Mesendoderm (in vitro differentiated cells): ENCODE measurements at regions not wholly inside any gene's neighbourhood (a gene's known extent, or its start where the extent isn't known, plus 50 kb on each side); places are given as distances from the start of the nearest gene placed in this dataset.
A peak's percentile ranks its signal among the peaks of the same experiment; 100 is the strongest.
"Not testable (repeated sequence)": the region's sequence is repeated elsewhere in the genome, so short reads cannot be mapped to it uniquely, and the experiment has no call there.

Experiments used
- DNase-seq: peaks from one replicate; pipeline ENCODE4 v3.0.0; 2013
- H2AK5ac ChIP-seq: 2 replicates; pipeline ENCODE4 v1.6.1; 2013; ENCODE audit warnings: low read length, inconsistent platforms
- H2BK120ac ChIP-seq: 2 replicates; pipeline ENCODE4 v1.6.1; 2013; ENCODE audit warnings: low read depth, mild to moderate bottlenecking, low read length, moderate library complexity, mixed read lengths
- H2BK15ac ChIP-seq: replicated peaks from 2 replicates; pipeline ENCODE4 v1.6.1; 2013; ENCODE audit warnings: low read depth, mild to moderate bottlenecking, moderate library complexity
- H2BK5ac ChIP-seq: 2 replicates; pipeline ENCODE4 v1.6.1; 2013; ENCODE audit warnings: low read length, inconsistent platforms
- H3K18ac ChIP-seq: 2 replicates; pipeline ENCODE4 v1.6.1; 2013; ENCODE audit warnings: mild to moderate bottlenecking, low read length, mixed read lengths
- H3K23ac ChIP-seq: one replicate; pipeline ENCODE4 v1.6.1; 2013; ENCODE audit warnings: low read length
- H3K27ac ChIP-seq: 2 replicates; pipeline ENCODE4 v1.5.1; 2013; ENCODE audit warnings: low read depth, mild to moderate bottlenecking, inconsistent platforms, low read length, moderate library complexity
- H3K27me3 ChIP-seq: 2 replicates; pipeline ENCODE4 v1.6.1; 2013; ENCODE audit warnings: low read length, control low read depth, mild to moderate bottlenecking, inconsistent platforms; ENCODE audit not compliant: insufficient read depth, poor library complexity
- H3K36me3 ChIP-seq: 2 replicates; pipeline ENCODE4 v1.6.1; 2013; ENCODE audit warnings: low read length, inconsistent platforms; ENCODE audit not compliant: control insufficient read depth, insufficient read depth
- H3K4ac ChIP-seq: one replicate; pipeline ENCODE4 v1.6.1; 2013; ENCODE audit warnings: low read depth, mild to moderate bottlenecking, low read length, moderate library complexity
- H3K4me1 ChIP-seq: 2 replicates; pipeline ENCODE4 v1.6.1; 2013; ENCODE audit warnings: low read depth, low read length, inconsistent platforms; ENCODE audit not compliant: control insufficient read depth
- H3K4me2 ChIP-seq: 2 replicates; pipeline ENCODE4 v1.6.1; 2013; ENCODE audit warnings: low read length
- H3K4me3 ChIP-seq: 2 replicates; pipeline ENCODE4 v1.5.1; 2013; ENCODE audit warnings: mild to moderate bottlenecking, low read length
- H3K56ac ChIP-seq: one replicate; pipeline ENCODE4 v1.6.1; 2013; ENCODE audit warnings: low read length
- H3K79me1 ChIP-seq: 2 replicates; pipeline ENCODE4 v1.6.1; 2013; ENCODE audit warnings: low read length, inconsistent platforms
- H3K79me2 ChIP-seq: 2 replicates; pipeline ENCODE4 v1.6.1; 2013; ENCODE audit warnings: mild to moderate bottlenecking, low read length; ENCODE audit not compliant: control insufficient read depth, insufficient read depth
- H3K9ac ChIP-seq: 2 replicates; pipeline ENCODE4 v1.6.1; 2013; ENCODE audit warnings: low read length, inconsistent platforms
- H4K5ac ChIP-seq: one replicate; pipeline ENCODE4 v1.6.1; 2013; ENCODE audit warnings: low read length
- H4K8ac ChIP-seq: one replicate; pipeline ENCODE4 v1.6.1; 2013; ENCODE audit warnings: low read depth, mild to moderate bottlenecking, control low read depth, low read length, moderate library complexity
- WGBS: extraction: QIAGEN DNeasy Blood & Tissue Kit; methylation state at CpG from one replicate; pipeline ENCODE4 v1.1.7; 2013; ENCODE audit warnings: low lambda C conversion rate, missing lambda C conversion rate; ENCODE audit not compliant: insufficient coverage; ENCODE audit errors: extremely low coverage; 5-methylcytosine and 5-hydroxymethylcytosine counted together

DNA sequence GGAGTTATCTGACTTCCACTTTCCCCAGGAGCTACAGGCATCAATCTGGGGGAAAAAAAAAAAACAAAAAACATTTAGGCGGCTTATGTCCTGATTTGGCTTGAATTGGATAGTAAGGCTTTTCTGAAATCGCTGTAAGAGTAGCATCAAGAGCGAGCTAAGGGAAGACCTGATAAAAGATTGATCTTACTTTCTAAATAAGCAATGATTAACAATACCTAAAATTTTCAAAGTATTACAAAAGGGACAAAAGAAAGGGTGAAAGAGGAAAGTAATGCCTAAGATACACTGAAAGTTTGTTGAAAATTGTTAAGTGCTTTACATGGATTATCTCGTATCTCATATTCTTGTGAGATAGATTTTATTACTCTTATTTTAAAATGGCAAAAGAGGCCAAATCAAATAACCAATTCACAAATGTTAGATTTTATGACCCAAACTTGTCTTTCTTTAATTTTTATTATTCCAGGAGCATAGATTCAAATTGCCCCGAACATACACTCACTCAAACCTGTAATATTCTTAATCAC lies 106.4 kb upstream of the PRSS16 start:
- no peak overlapping the region for H3K23ac ChIP-seq
- no peak overlapping the region for H3K4ac ChIP-seq
- no peak overlapping the region for H3K56ac ChIP-seq
- H3K79me2 ChIP-seq = peaks cover 14% of the 10 kb centered on the region
- no peak overlapping the region for H4K5ac ChIP-seq
- no peak overlapping the region for H4K8ac ChIP-seq
- no peak overlapping the region for H3K18ac ChIP-seq
- no peaks in the 10 kb centered on the region for H3K27me3 ChIP-seq
- no CpG with 5 or more reads among the region's 5 CpGs for WGBS
- H3K9ac ChIP-seq = peak overlapping the region; percentile 71
- no peak overlapping the region for H3K4me2 ChIP-seq
- H2BK5ac ChIP-seq = no peak overlapping the region
- no peak overlapping the region for H3K27ac ChIP-seq
- no peak overlapping the region for H2BK15ac ChIP-seq
- H2AK5ac ChIP-seq = no peak overlapping the region
- H3K4me1 ChIP-seq = no peaks in the 10 kb centered on the region
- no peak overlapping the region for H2BK120ac ChIP-seq
- no peak overlapping the region for H3K4me3 ChIP-seq
- no peaks in the 10 kb centered on the region for H3K36me3 ChIP-seq
- DNase-seq = no peak
- H3K79me1 ChIP-seq = no peaks in the 10 kb centered on the region

DNA sequence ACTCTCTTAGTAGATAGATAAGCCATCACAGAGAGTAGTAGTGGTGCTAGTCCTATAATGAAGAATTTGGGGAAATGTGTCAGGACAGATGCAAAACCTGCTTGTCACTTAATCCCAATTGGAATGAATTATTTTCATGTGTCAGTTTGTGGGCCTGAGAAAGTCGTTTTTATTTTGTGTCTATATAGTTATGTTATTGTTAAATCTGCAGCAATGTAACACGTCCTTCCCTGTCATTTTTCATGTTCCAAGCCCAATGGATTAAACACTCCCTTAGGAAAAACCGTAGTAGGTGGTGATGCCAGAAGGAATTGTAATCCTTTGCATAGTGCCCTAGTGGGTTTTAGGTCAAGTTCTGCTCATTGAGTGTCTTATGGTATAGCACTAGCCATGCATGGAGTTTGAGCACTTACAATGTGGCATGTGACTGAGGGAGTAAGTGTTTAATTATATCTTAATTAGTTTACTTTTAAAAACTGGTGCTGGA lies 105.9 kb upstream of the PRSS16 start:
- Histone ChIP-seq H2BK15ac (no peak overlapping the region), H2AK5ac (no peak overlapping the region), H3K9ac (peak overlapping the region; percentile 3), H3K79me1 (no peaks in the 10 kb centered on the region), H3K4me1 (no peaks in the 10 kb centered on the region), H4K8ac (no peak overlapping the region), H2BK120ac (no peak overlapping the region), H4K5ac (no peak overlapping the region), H3K36me3 (no peaks in the 10 kb centered on the region), H3K4ac (no peak overlapping the region), H2BK5ac (no peak overlapping the region), H3K23ac (no peak overlapping the region), H3K56ac (no peak overlapping the region), H3K27ac (no peak overlapping the region), H3K18ac (no peak overlapping the region), H3K79me2 (peaks cover 14% of the 10 kb centered on the region), H3K4me3 (no peak overlapping the region), H3K4me2 (peak overlapping the region; percentile 9), H3K27me3 (no peaks in the 10 kb centered on the region)
- WGBS = no CpG with 5 or more reads among the region's 3 CpGs
- no peak for DNase-seq

DNA sequence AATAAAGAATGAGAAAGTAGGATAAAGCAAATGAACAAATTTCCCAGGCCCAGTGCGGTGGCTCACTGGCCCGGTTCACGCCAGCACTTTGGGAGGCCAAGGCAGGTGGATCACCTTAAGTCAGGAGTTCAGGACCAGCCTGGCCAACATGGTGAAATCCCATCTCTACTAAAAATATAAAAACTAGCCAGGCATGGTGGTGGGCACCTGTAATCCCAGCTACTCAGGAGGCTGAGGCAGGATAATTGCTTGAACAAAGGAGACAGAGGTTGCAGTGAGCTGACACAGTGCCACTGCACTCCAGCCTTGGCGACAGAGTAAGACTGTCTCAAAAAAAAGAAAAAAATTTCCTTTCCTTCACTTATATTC lies 104.5 kb upstream of the PRSS16 start:
- not testable (repeated sequence) for H3K27me3 ChIP-seq, H3K27ac ChIP-seq, H3K79me1 ChIP-seq, H3K23ac ChIP-seq, H4K8ac ChIP-seq, H4K5ac ChIP-seq, H2BK120ac ChIP-seq, DNase-seq, H3K4me1 ChIP-seq, H3K18ac ChIP-seq, H3K4me3 ChIP-seq, H3K36me3 ChIP-seq, H3K4ac ChIP-seq, H2BK5ac ChIP-seq, H3K56ac ChIP-seq, H2AK5ac ChIP-seq, H2BK15ac ChIP-seq, H3K4me2 ChIP-seq, H3K9ac ChIP-seq
- WGBS = no CpG with 5 or more reads among the region's 4 CpGs
- H3K79me2 ChIP-seq = peaks cover 14% of the 10 kb centered on the region

DNA sequence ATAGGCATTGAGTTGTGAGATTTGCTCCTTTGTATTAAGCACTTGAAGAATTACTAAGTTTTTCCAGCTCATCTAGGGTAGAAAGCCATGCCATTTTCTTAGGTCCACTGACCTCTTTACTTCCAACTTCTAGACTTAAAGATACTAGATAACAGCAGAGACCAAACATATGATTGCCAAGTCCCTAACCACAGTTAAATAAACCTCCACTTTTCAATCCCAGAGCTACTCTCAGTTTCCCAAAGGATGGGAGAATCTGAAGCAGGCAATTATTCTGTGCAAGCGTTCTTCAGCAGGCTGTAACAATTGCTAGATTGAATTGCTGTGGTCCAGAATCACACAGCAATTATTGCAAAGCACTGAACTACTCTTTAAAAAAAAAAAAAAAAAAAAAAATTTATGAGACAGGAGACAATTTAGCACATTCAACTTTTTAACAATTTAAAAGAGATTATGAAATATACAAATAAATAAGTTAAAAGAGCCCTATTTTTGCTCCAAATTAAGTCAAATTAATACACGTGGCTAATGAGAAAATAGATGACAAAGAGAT lies 104.0 kb upstream of the PRSS16 start:
- Histone ChIP-seq H3K4me3 (no peak overlapping the region), H3K36me3 (no peaks in the 10 kb centered on the region), H2BK120ac (no peak overlapping the region), H3K79me1 (no peaks in the 10 kb centered on the region), H2AK5ac (no peak overlapping the region), H3K4me1 (no peaks in the 10 kb centered on the region), H3K18ac (no peak overlapping the region), H4K5ac (no peak overlapping the region), H3K9ac (peak overlapping the region; percentile 22), H3K23ac (no peak overlapping the region), H2BK15ac (no peak overlapping the region), H3K4ac (no peak overlapping the region), H3K27ac (no peak overlapping the region), H3K4me2 (no peak overlapping the region), H3K79me2 (peaks cover 14% of the 10 kb centered on the region), H2BK5ac (no peak overlapping the region), H4K8ac (no peak overlapping the region), H3K27me3 (no peaks in the 10 kb centered on the region), H3K56ac (peak overlapping the region; percentile 35)
- DNase-seq = no peak
- WGBS = no CpG with 5 or more reads among the region's 2 CpGs

DNA sequence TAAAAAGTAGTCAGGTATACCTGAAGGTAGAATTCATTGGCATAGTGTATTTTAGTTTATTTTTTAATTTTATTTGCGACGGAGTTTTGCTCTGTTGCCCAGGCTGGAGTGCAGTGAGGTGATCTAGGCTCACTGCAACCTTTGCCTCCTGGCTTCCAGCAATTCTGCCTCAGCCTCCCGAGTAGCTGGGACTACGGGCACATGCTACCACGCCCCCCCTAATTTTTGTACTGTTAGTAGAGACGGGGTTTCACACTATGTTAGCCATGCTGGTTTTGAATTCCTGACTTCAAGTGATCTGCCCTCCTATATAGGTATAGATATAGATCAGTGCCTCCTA lies 102.8 kb upstream of the PRSS16 start:
- no peaks in the 10 kb centered on the region for H3K27me3 ChIP-seq
- no peak overlapping the region for H2BK5ac ChIP-seq
- H2BK15ac ChIP-seq = no peak overlapping the region
- DNase-seq = peak; percentile 48
- H3K23ac ChIP-seq = no peak overlapping the region
- no peaks in the 10 kb centered on the region for H3K4me1 ChIP-seq
- H3K18ac ChIP-seq = peak overlapping the region; percentile 68
- H3K36me3 ChIP-seq = no peaks in the 10 kb centered on the region
- peaks cover 9% of the 10 kb centered on the region for H3K79me2 ChIP-seq
- no peak overlapping the region for H4K8ac ChIP-seq
- peak overlapping the region; percentile 81 for H3K56ac ChIP-seq
- H2AK5ac ChIP-seq = no peak overlapping the region
- no peaks in the 10 kb centered on the region for H3K79me1 ChIP-seq
- H2BK120ac ChIP-seq = no peak overlapping the region
- H3K4me3 ChIP-seq = no peak overlapping the region
- no CpG with 5 or more reads among the region's 6 CpGs for WGBS
- peak overlapping the region; percentile 69 for H3K9ac ChIP-seq
- no peak overlapping the region for H3K4ac ChIP-seq
- H3K4me2 ChIP-seq = peak overlapping the region; percentile 49
- no peak overlapping the region for H4K5ac ChIP-seq
- no peak overlapping the region for H3K27ac ChIP-seq
